ENCODE measurements at regions not wholly inside any gene's neighbourhood (a gene's known extent, or its start where the extent isn't known, plus 50 kb on each side); places are given as distances from the start of the nearest gene placed in this dataset.

DNA sequence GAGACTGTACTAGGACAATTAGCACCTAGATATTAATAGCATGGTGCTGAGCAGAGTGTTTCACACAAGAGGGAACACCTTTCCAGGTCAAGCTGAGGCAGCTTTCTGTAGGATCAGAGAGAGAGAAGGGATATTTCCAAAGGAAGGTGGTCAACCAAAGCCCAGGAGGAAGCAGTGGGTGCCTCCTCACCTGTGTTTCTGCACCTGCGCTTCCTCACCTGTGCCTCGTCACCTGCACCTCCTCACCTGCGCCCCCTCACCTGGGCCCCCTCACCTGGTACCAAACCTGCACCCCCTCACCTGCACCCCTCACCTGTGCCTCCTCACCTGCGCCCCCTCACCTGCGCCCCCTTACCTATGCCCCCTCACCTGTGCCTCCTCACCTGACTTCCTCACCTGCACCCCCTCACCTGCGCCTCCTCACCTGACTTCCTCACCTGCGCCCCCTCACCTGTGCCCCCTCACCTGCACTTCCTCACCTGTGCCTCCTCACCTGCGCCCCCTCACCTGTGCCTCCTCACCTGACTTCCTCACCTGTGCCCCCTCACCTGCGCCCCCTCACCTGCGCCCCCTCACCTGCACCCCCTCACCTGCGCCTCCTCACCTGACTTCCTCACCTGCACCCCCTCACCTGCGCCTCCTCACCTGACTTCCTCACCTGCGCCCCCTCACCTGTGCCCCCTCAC, 67.9 kb downstream of the TTLL2 start:
- Mint-ChIP-seq H3K9me3 (no peaks in the 10 kb centered on the region), H3K27me3 (ENCODE audit: insufficient read depth) (no peaks in the 10 kb centered on the region), H3K4me1 (no peaks in the 10 kb centered on the region), H3K36me3 (ENCODE audit: low read depth) (no peaks in the 10 kb centered on the region), H3K4me3 (no peak overlapping the region), H3K27ac (no peak overlapping the region)
- DNase-seq: no peak
- 60 to 63% methylated on average over 2 to 3 of the region's 13 CpGs for WGBS, 2 experiments (ENCODE audit: insufficient coverage in 1 of 2, insufficient read length in 1 of 2)
- no peak overlapping the region for H3K4me3 ChIP-seq (ENCODE audit: low read length)
- no peaks in the 10 kb centered on the region for H3K9me3 ChIP-seq (ENCODE audit: control insufficient read depth, low read length)
- H3K27me3 ChIP-seq (ENCODE audit: control insufficient read depth, insufficient read depth, low read length, poor library complexity, severe bottlenecking): no peaks in the 10 kb centered on the region
- no peak overlapping the region for H3K9ac ChIP-seq (ENCODE audit: extremely low read depth, low read length, poor library complexity, severe bottlenecking)
- no peak overlapping the region for H3K27ac ChIP-seq (ENCODE audit: low read depth, low read length)
- no peaks in the 10 kb centered on the region for H3K36me3 ChIP-seq (ENCODE audit: control insufficient read depth, insufficient read depth, low read length)
- no peaks in the 10 kb centered on the region for H3K4me1 ChIP-seq (ENCODE audit: control insufficient read depth, insufficient read depth, low read length)
- TF ChIP-seq, protein P1, sequence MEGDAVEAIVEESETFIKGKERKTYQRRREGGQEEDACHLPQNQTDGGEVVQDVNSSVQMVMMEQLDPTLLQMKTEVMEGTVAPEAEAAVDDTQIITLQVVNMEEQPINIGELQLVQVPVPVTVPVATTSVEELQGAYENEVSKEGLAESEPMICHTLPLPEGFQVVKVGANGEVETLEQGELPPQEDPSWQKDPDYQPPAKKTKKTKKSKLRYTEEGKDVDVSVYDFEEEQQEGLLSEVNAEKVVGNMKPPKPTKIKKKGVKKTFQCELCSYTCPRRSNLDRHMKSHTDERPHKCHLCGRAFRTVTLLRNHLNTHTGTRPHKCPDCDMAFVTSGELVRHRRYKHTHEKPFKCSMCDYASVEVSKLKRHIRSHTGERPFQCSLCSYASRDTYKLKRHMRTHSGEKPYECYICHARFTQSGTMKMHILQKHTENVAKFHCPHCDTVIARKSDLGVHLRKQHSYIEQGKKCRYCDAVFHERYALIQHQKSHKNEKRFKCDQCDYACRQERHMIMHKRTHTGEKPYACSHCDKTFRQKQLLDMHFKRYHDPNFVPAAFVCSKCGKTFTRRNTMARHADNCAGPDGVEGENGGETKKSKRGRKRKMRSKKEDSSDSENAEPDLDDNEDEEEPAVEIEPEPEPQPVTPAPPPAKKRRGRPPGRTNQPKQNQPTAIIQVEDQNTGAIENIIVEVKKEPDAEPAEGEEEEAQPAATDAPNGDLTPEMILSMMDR (conservative IDR thresholded peaks at IDR 0.05): no peak

DNA sequence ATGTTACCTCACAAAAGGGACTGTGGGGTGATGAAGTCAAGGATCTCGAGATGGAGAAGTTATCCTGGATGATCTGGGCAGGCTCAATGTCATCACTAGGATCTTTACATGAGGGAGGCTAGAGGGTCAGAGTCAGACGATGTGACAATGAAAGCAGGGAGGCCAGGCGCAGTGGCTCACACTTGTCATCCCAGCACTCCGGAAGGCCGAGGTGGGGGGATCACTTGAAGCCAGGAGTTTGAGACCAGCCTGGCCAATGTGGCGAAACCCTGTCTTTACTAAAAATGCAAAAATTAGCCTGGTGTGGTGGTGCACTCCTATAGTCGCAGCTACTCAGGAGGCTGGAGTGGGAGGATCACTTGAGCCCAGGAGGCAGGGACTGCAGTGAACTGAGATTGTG, 68.8 kb downstream of the TTLL2 start:
- Mint-ChIP-seq H3K9me3 (no peaks in the 10 kb centered on the region), H3K27me3 (ENCODE audit: insufficient read depth) (no peaks in the 10 kb centered on the region), H3K4me3 (no peak overlapping the region), H3K36me3 (ENCODE audit: low read depth) (no peaks in the 10 kb centered on the region), H3K4me1 (no peaks in the 10 kb centered on the region), H3K27ac (no peak overlapping the region)
- TF ChIP-seq, protein P1 (conservative IDR thresholded peaks at IDR 0.05): no peak
- Histone ChIP-seq H3K27me3 (ENCODE audit: control insufficient read depth, insufficient read depth, low read length, poor library complexity, severe bottlenecking) (no peaks in the 10 kb centered on the region), H3K27ac (ENCODE audit: low read depth, low read length) (no peak overlapping the region), H3K9me3 (ENCODE audit: control insufficient read depth, low read length) (no peaks in the 10 kb centered on the region), H3K9ac (ENCODE audit: extremely low read depth, low read length, poor library complexity, severe bottlenecking) (no peak overlapping the region), H3K36me3 (ENCODE audit: control insufficient read depth, insufficient read depth, low read length) (no peaks in the 10 kb centered on the region), H3K4me1 (ENCODE audit: control insufficient read depth, insufficient read depth, low read length) (no peaks in the 10 kb centered on the region), H3K4me3 (ENCODE audit: low read length) (no peak overlapping the region)
- 92 to 94% methylated on average over 7 of the region's 7 CpGs for whole genome bisulfite sequencing, 2 experiments (ENCODE audit: insufficient coverage in 1 of 2, insufficient read length in 1 of 2)
- no peak for DNase-seq

DNA sequence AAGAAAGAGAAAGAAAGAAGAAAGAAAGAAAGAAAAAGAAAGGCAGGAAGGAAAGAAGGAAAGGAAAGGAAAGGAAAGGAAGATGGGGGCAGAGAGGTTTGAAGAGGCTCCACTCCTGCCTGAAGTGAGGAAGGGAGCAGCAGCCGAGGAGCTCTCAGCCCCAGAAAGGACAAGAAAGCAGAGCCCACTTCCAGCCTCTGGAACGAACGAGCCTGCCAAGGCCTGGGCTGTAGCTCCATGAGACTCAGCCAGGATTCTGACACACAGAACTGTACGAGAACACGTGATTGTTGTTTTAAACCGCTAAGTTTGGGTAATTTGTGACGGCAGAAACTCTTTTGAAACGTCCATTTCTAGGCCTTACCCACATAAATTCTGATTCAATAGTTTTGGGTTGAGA, 69.5 kb downstream of the TTLL2 start:
- Histone ChIP-seq H3K9me3 (ENCODE audit: control insufficient read depth, low read length) (no peaks in the 10 kb centered on the region), H3K27ac (ENCODE audit: low read depth, low read length) (no peak overlapping the region), H3K36me3 (ENCODE audit: control insufficient read depth, insufficient read depth, low read length) (no peaks in the 10 kb centered on the region), H3K27me3 (ENCODE audit: control insufficient read depth, insufficient read depth, low read length, poor library complexity, severe bottlenecking) (no peaks in the 10 kb centered on the region), H3K4me1 (ENCODE audit: control insufficient read depth, insufficient read depth, low read length) (no peaks in the 10 kb centered on the region), H3K4me3 (ENCODE audit: low read length) (no peak overlapping the region), H3K9ac (ENCODE audit: extremely low read depth, low read length, poor library complexity, severe bottlenecking) (no peak overlapping the region)
- H3K9me3 Mint-ChIP-seq: no peaks in the 10 kb centered on the region
- no peak overlapping the region for H3K27ac Mint-ChIP-seq
- TF ChIP-seq, protein P1 (conservative IDR thresholded peaks at IDR 0.05): no peak
- no peaks in the 10 kb centered on the region for H3K36me3 Mint-ChIP-seq (ENCODE audit: low read depth)
- 93 to 94% methylated on average over 6 to 8 of the region's 8 CpGs for WGBS, 2 experiments (ENCODE audit: insufficient coverage in 1 of 2, insufficient read length in 1 of 2)
- H3K4me3 Mint-ChIP-seq: no peak overlapping the region
- no peak for DNase-seq
- no peaks in the 10 kb centered on the region for H3K27me3 Mint-ChIP-seq (ENCODE audit: insufficient read depth)
- no peaks in the 10 kb centered on the region for H3K4me1 Mint-ChIP-seq

All from endodermal cell (in vitro differentiated cells).